Keratinocyte (primary cell): ENCODE measurements at regions not wholly inside any gene's neighbourhood (a gene's known extent, or its start where the extent isn't known, plus 50 kb on each side); places are given as distances from the start of the nearest gene placed in this dataset.

Experiments used
- DNase-seq: peaks from one replicate; pipeline ENCODE4 v3.0.0-alpha.2; 2011; ENCODE audit warnings: low read depth, missing footprints, low spot score
- FAIRE-seq: peaks from 2 replicates; lab custom pipeline; 2011; peaks lifted over from hg19 to GRCh38; lab: Jason Lieb, UNC
- H2AFZ ChIP-seq: 2 replicates; pipeline ENCODE4 v1.6.0; 2012; ENCODE audit warnings: low read length, control low read depth, inconsistent platforms; ENCODE audit not compliant: control insufficient read depth
- H3K27ac ChIP-seq: 2 replicates; pipeline ENCODE4 v1.5.1; 2011; ENCODE audit warnings: low read length; ENCODE audit not compliant: control insufficient read depth, insufficient read depth
- H3K27me3 ChIP-seq: 3 replicates; pipeline ENCODE4 v1.6.0; 2011; ENCODE audit warnings: low read length; ENCODE audit not compliant: control insufficient read depth, insufficient read depth; ENCODE audit errors: extremely low read depth
- H3K36me3 ChIP-seq, 2 experiments: 2 replicates in 1 of 2; 3 replicates in 1 of 2; pipeline ENCODE4 v1.5.1; 2011; ENCODE audit warnings: low read length in 2 of 2, mild to moderate bottlenecking in 1 of 2; ENCODE audit not compliant: control insufficient read depth in 2 of 2, insufficient read depth in 2 of 2; ENCODE audit errors: extremely low read depth in 1 of 2
- H3K4me1 ChIP-seq: 3 replicates; pipeline ENCODE4 v1.5.1; 2011; ENCODE audit warnings: low read length; ENCODE audit not compliant: control insufficient read depth, insufficient read depth; ENCODE audit errors: extremely low read depth
- H3K4me2 ChIP-seq: 3 replicates; pipeline ENCODE4 v1.6.0; 2011; ENCODE audit warnings: low read depth, low read length; ENCODE audit not compliant: control insufficient read depth, insufficient read depth; ENCODE audit errors: extremely low read depth
- H3K4me3 ChIP-seq, 3 experiments: fragments of 200-600 bp in 1 of 3; sonication (generic) in 1 of 3; 2 replicates in 2 of 3; 3 replicates in 1 of 3; pipeline ENCODE4 v1.5.1; 2011 to 2016; ENCODE audit warnings: low read length in 3 of 3, mild to moderate bottlenecking in 3 of 3, control low read depth in 2 of 3, inconsistent platforms in 1 of 3, low read depth in 1 of 3, mixed read lengths in 1 of 3, mixed run types in 1 of 3, moderate library complexity in 1 of 3; ENCODE audit not compliant: control insufficient read depth in 2 of 3, insufficient read depth in 2 of 3; ENCODE audit errors: extremely low read depth in 1 of 3
- H3K79me2 ChIP-seq: 2 replicates; pipeline ENCODE4 v1.6.0; 2012; ENCODE audit warnings: low read length; ENCODE audit not compliant: control insufficient read depth, insufficient read depth
- H3K9ac ChIP-seq: 3 replicates; pipeline ENCODE4 v1.6.0; 2011; ENCODE audit warnings: low read length; ENCODE audit not compliant: control insufficient read depth, insufficient read depth; ENCODE audit errors: extremely low read depth
- H3K9me1 ChIP-seq: 3 replicates; pipeline ENCODE4 v1.6.0; 2011; ENCODE audit warnings: low read length; ENCODE audit not compliant: control insufficient read depth, insufficient read depth; ENCODE audit errors: extremely low read depth
- H3K9me3 ChIP-seq: 2 replicates; pipeline ENCODE4 v1.5.1; 2012; ENCODE audit warnings: low read depth, low read length; ENCODE audit not compliant: control insufficient read depth
- H4K20me1 ChIP-seq: 3 replicates; pipeline ENCODE4 v1.6.0; 2011; ENCODE audit warnings: low read length; ENCODE audit not compliant: control insufficient read depth, insufficient read depth; ENCODE audit errors: extremely low read depth
- EZH2 ChIP-seq: IDR thresholded peaks from one replicate; pipeline ENCODE4 v1.6.1; 2012; ENCODE audit warnings: inconsistent platforms, mild to moderate bottlenecking, low read length, moderate library complexity
- dilution Hi-C: fragments of 300-500 bp; cut with MboI; formaldehyde crosslinking; loops from one replicate; pipeline ENCODE4 v1.7.0; 2020; ENCODE audit warnings: low sequenced_read_pairs; ENCODE audit not compliant: extremely low pct_ligation_motif_present
- TF ChIP-seq, protein P1 (sequence below), 3 experiments: IDR thresholded peaks in 1 of 3; conservative IDR thresholded peaks in 1 of 3; optimal IDR thresholded peaks in 1 of 3; 2 replicates in 2 of 3; 3 replicates in 1 of 3; pipeline versions ENCODE3 to v1.5.1; 2011; ENCODE audit warnings: low read length in 3 of 3, mild to moderate bottlenecking in 3 of 3, moderate library complexity in 2 of 3, control low read depth in 1 of 3, inconsistent platforms in 1 of 3; ENCODE audit not compliant: insufficient read depth in 2 of 3; ENCODE audit errors: extremely low read depth in 1 of 3

DNA sequence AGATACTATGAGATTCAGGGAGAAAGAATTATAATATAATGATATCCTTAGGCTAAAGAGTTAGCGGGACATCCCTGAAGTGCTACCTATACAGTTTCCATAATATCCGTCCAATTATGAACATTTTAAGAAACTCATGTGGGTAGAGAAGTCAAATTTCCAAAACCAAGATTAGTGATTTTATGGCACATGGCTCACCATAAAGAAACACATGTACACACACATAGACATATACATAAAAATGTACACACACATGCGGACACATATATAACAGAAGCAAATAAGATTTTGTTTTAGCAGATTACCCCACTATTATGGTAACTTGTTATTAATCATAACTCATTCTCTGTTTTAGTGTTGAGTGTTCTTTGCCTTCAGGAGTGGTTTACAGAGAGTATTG lies 566.7 kb upstream of the NEGR1 start:
- H3K4me3 ChIP-seq, result no peak overlapping the region
- H3K9me1 ChIP-seq, result no peaks in the 10 kb centered on the region
- dilution Hi-C loops, result no loop called here
- no peak overlapping the region for H3K4me2 ChIP-seq
- FAIRE-seq (no peak), DNase-seq (no peak)
- no peak overlapping the region for H2AFZ ChIP-seq
- H3K27ac ChIP-seq, result no peak overlapping the region
- no peaks in the 10 kb centered on the region for H4K20me1 ChIP-seq
- H3K9ac ChIP-seq, result no peak overlapping the region
- no peaks in the 10 kb centered on the region for H3K4me1 ChIP-seq
- H3K79me2 ChIP-seq, result no peaks in the 10 kb centered on the region
- H3K9me3 ChIP-seq, result no peaks in the 10 kb centered on the region
- H3K36me3 ChIP-seq, result no peaks in the 10 kb centered on the region
- H3K27me3 ChIP-seq, result no peaks in the 10 kb centered on the region
- TF ChIP-seq, protein P1, sequence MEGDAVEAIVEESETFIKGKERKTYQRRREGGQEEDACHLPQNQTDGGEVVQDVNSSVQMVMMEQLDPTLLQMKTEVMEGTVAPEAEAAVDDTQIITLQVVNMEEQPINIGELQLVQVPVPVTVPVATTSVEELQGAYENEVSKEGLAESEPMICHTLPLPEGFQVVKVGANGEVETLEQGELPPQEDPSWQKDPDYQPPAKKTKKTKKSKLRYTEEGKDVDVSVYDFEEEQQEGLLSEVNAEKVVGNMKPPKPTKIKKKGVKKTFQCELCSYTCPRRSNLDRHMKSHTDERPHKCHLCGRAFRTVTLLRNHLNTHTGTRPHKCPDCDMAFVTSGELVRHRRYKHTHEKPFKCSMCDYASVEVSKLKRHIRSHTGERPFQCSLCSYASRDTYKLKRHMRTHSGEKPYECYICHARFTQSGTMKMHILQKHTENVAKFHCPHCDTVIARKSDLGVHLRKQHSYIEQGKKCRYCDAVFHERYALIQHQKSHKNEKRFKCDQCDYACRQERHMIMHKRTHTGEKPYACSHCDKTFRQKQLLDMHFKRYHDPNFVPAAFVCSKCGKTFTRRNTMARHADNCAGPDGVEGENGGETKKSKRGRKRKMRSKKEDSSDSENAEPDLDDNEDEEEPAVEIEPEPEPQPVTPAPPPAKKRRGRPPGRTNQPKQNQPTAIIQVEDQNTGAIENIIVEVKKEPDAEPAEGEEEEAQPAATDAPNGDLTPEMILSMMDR (optimal IDR thresholded peaks at IDR 0.05 in 1 of 3, IDR thresholded peaks at IDR 0.05 in 1 of 3, conservative IDR thresholded peaks at IDR 0.05 in 1 of 3; ENCODE audit: extremely low read depth in 1 of 3, insufficient read depth in 2 of 3, low read length in 3 of 3), result no peak
- no peak for TF ChIP-seq EZH2

DNA sequence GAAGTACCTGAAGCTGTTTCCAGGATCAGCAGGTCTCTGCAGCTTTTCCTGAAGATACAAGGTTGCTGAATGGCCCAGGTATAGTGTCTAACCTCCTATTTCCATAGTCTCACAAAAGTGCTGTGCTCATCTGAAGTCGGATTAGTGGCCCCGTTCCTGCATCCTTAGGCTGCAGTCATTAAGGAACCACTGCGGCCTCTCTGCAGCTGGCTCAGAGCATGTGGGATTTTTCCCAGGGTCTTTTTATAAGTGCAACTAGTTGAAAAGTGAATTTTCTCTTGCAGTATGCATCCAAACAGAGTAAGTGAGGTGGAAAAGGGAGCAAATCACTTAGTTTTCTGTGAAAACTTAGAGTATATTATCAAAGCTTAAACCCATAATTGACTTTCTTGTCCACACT lies 565.3 kb upstream of the NEGR1 start:
- dilution Hi-C loops, result no loop called here
- TF ChIP-seq, protein P1 (optimal IDR thresholded peaks at IDR 0.05 in 1 of 3, IDR thresholded peaks at IDR 0.05 in 1 of 3, conservative IDR thresholded peaks at IDR 0.05 in 1 of 3; ENCODE audit: extremely low read depth in 1 of 3, insufficient read depth in 2 of 3, low read length in 3 of 3), result no peak
- TF ChIP-seq EZH2, result no peak
- FAIRE-seq, result no peak
- Histone ChIP-seq H3K27me3 (no peaks in the 10 kb centered on the region), H3K36me3 (no peaks in the 10 kb centered on the region), H3K4me2 (no peak overlapping the region), H3K27ac (no peak overlapping the region), H3K9me3 (no peaks in the 10 kb centered on the region), H3K79me2 (no peaks in the 10 kb centered on the region), H3K9me1 (no peaks in the 10 kb centered on the region), H4K20me1 (no peaks in the 10 kb centered on the region), H3K4me3 (no peak overlapping the region), H3K9ac (no peak overlapping the region), H2AFZ (no peak overlapping the region), H3K4me1 (no peaks in the 10 kb centered on the region)
- DNase-seq, result no peak
